SK-N-SH (cell line): ENCODE measurements at regions not wholly inside any gene's neighbourhood (a gene's known extent, or its start where the extent isn't known, plus 50 kb on each side); places are given as distances from the start of the nearest gene placed in this dataset.

Experiments used
- CTCF ChIA-PET: fragments of 300-600, 350-600 bp; formaldehyde crosslinking; extraction: SDS; loops from one replicate; lab custom pipeline; 2021; lab: Yijun Ruan, JAX
- POLR2A ChIA-PET: fragments of 350-600 bp; sonication (Branson Sonifier 250); formaldehyde crosslinking; extraction: SDS; loops from one replicate; lab custom pipeline; 2020; ENCODE audit warnings: antibody characterized with exemption, inconsistent platforms; lab: Yijun Ruan, JAX
- DNase-seq: peaks from one replicate; pipeline ENCODE4 v3.0.0; 2012
- H2AFZ ChIP-seq: fragments of 200-600 bp; sonication (generic); 2 replicates; pipeline ENCODE4 v1.8.1; 2016; ENCODE audit warnings: antibody characterized with exemption, mild to moderate bottlenecking, low read depth
- H3F3A ChIP-seq: fragments of 200-600 bp; sonication (generic); replicated peaks from 2 replicates; pipeline ENCODE3; 2016; ENCODE audit warnings: antibody characterized with exemption, mild to moderate bottlenecking; ENCODE audit not compliant: insufficient read depth
- H3K27ac ChIP-seq, 2 experiments: fragments of 200-500 bp in 1 of 2; fragments of 200-600 bp in 1 of 2; sonication (Bioruptor generic) in 1 of 2; sonication (generic), shearing (Covaris generic) in 1 of 2; 2 replicates each; pipeline versions ENCODE4 v1.5.1 to v1.6.1; 2014 to 2016; ENCODE audit warnings: low read depth in 2 of 2, inconsistent platforms in 1 of 2, low read length in 1 of 2, mild to moderate bottlenecking in 1 of 2, mixed read lengths in 1 of 2
- H3K27me3 ChIP-seq: fragments of 200-600 bp; sonication (generic), shearing (Covaris generic); 2 replicates; pipeline ENCODE4 v1.6.1; 2016; ENCODE audit warnings: mixed run types; ENCODE audit not compliant: insufficient read depth
- H3K36me3 ChIP-seq, 2 experiments: fragments of 200-500 bp in 1 of 2; fragments of 200-600 bp in 1 of 2; sonication (Bioruptor generic) in 1 of 2; sonication (generic) in 1 of 2; replicated peaks in 1 of 2; 2 replicates each; pipeline versions ENCODE3 to v1.5.1; 2014 to 2016; ENCODE audit warnings: low read length in 1 of 2, mild to moderate bottlenecking in 1 of 2; ENCODE audit not compliant: insufficient read depth in 2 of 2, control insufficient read depth in 1 of 2
- H3K4me1 ChIP-seq, 2 experiments: fragments of 200-500 bp in 1 of 2; fragments of 200-600 bp in 1 of 2; sonication (Bioruptor generic) in 1 of 2; sonication (generic), shearing (Covaris generic) in 1 of 2; 2 replicates each; pipeline versions ENCODE4 v1.5.1 to v1.6.1; 2014 to 2016; ENCODE audit warnings: low read depth in 1 of 2, low read length in 1 of 2, mixed run types in 1 of 2; ENCODE audit not compliant: insufficient read depth in 2 of 2, control insufficient read depth in 1 of 2
- H3K4me2 ChIP-seq: fragments of 200-600 bp; sonication (generic), shearing (Covaris generic); 2 replicates; pipeline ENCODE4 v1.6.1; 2017; ENCODE audit warnings: mixed run types
- H3K4me3 ChIP-seq, 2 experiments: fragments of 200-500 bp in 1 of 2; fragments of 200-600 bp in 1 of 2; sonication (Bioruptor generic) in 1 of 2; sonication (generic), shearing (Covaris generic) in 1 of 2; 2 replicates each; pipeline versions ENCODE4 v1.5.1 to v1.8.1; 2014 to 2016; ENCODE audit warnings: low read depth in 2 of 2, inconsistent platforms in 1 of 2, low read length in 1 of 2, mild to moderate bottlenecking in 1 of 2, mixed read lengths in 1 of 2, moderate library complexity in 1 of 2
- H3K79me2 ChIP-seq: fragments of 200-600 bp; sonication (generic); 2 replicates; pipeline ENCODE4 v1.8.1; 2017; ENCODE audit warnings: mild to moderate bottlenecking; ENCODE audit not compliant: insufficient read depth
- H3K9ac ChIP-seq: fragments of 200-600 bp; sonication (generic); 2 replicates; pipeline ENCODE4 v1.6.1; 2017; ENCODE audit warnings: mixed run types
- H3K9me2 ChIP-seq: fragments of 200-600 bp; sonication (generic); 2 replicates; pipeline ENCODE4 v1.6.1; 2017; ENCODE audit warnings: mixed run types
- H3K9me3 ChIP-seq: fragments of 200-600 bp; sonication (generic); 2 replicates; pipeline ENCODE4 v1.6.1; 2017; ENCODE audit warnings: mixed run types, mild to moderate bottlenecking, moderate library complexity
- H4K20me1 ChIP-seq: fragments of 200-600 bp; sonication (generic); 2 replicates; pipeline ENCODE4 v1.6.1; 2017; ENCODE audit warnings: mild to moderate bottlenecking, mixed run types; ENCODE audit not compliant: insufficient read depth
- EZH2phosphoT487 ChIP-seq: fragments of 200-600 bp; sonication (generic); IDR thresholded peaks from 2 replicates; pipeline ENCODE4 v1.6.1; 2017; ENCODE audit warnings: low read depth, mixed run types, mild to moderate bottlenecking, antibody characterized with exemption, moderate library complexity, borderline replicate concordance
- FOSL2 ChIP-seq: IDR thresholded peaks from 2 replicates; pipeline ENCODE4 v1.4.0; 2012; ENCODE audit warnings: low read depth, mild to moderate bottlenecking, moderate library complexity, borderline replicate concordance
- FOXJ3 ChIP-seq: sonication (generic); formaldehyde crosslinking; IDR thresholded peaks from 2 replicates; pipeline ENCODE4 v1.5.1; 2020; ENCODE audit warnings: mild to moderate bottlenecking, missing genetic modification reagents
- GATA2 ChIP-seq: sonication (generic); formaldehyde crosslinking; IDR thresholded peaks from 2 replicates; pipeline ENCODE4 v1.5.0; 2020; ENCODE audit warnings: mild to moderate bottlenecking, missing genetic modification reagents
- IRF3 ChIP-seq: fragments of 150-350 bp; IDR thresholded peaks from 2 replicates; pipeline ENCODE4 v1.6.1; 2016; ENCODE audit warnings: mild to moderate bottlenecking, low read depth, low read length
- MAX ChIP-seq: IDR thresholded peaks from 2 replicates; pipeline ENCODE4 v1.4.0; 2012; ENCODE audit warnings: low read depth
- MEF2A ChIP-seq: IDR thresholded peaks from 2 replicates; pipeline ENCODE4 v1.4.0; 2012; ENCODE audit warnings: low read depth, borderline replicate concordance
- NRF1 ChIP-seq: IDR thresholded peaks from 2 replicates; pipeline ENCODE4 v1.6.1; 2012; ENCODE audit warnings: low read depth, mild to moderate bottlenecking, low read length
- POLR2AphosphoS5 ChIP-seq: IDR thresholded peaks from 2 replicates; pipeline ENCODE4 v1.6.1; 2012; ENCODE audit warnings: low read depth, low read length
- RAD21 ChIP-seq: IDR thresholded peaks from 2 replicates; pipeline ENCODE4 v1.6.1; 2012; ENCODE audit warnings: mild to moderate bottlenecking, low read length
- RCOR1 ChIP-seq: fragments of 150-350 bp; IDR thresholded peaks from 2 replicates; pipeline ENCODE4 v1.6.1; 2017; ENCODE audit warnings: antibody characterized with exemption, low read length
- REST ChIP-seq: IDR thresholded peaks from 2 replicates; pipeline ENCODE4 v1.6.1; 2012; ENCODE audit warnings: mild to moderate bottlenecking, low read depth, low read length, moderate library complexity
- RFX5 ChIP-seq: IDR thresholded peaks from 2 replicates; pipeline ENCODE4 v1.6.1; 2012; ENCODE audit warnings: mild to moderate bottlenecking, improper control_type of control experiment, low read length
- RXRA ChIP-seq: IDR thresholded peaks from 2 replicates; pipeline ENCODE4 v1.4.0; 2012; ENCODE audit warnings: low read depth, mild to moderate bottlenecking, borderline replicate concordance
- USF2 ChIP-seq: fragments of 150-350 bp; IDR thresholded peaks from 2 replicates; pipeline ENCODE4 v1.6.1; 2017; ENCODE audit warnings: antibody characterized with exemption, low read length, low read depth, borderline replicate concordance
- ZBTB33 ChIP-seq: IDR thresholded peaks from 2 replicates; pipeline ENCODE4 v1.4.0; 2012; ENCODE audit warnings: low read depth, borderline replicate concordance
- WGBS: methylation state at CpG from one replicate; pipeline ENCODE4 v1.1.6; 2017; ENCODE audit warnings: low lambda C conversion rate; 5-methylcytosine and 5-hydroxymethylcytosine counted together

- Histone ChIP-seq H3K79me2 (no peaks in the 10 kb centered on the region), H3K36me3 (no peaks in the 10 kb centered on the region), H3K9me3 (no peaks in the 10 kb centered on the region), H3K9me2 (no peaks in the 10 kb centered on the region), H3K4me3 (no peak overlapping the region), H2AFZ (no peak overlapping the region), H4K20me1 (no peaks in the 10 kb centered on the region), H3K27me3 (no peaks in the 10 kb centered on the region), H3K9ac (no peak overlapping the region), H3K4me1 (no peaks in the 10 kb centered on the region), H3K27ac (no peak overlapping the region), H3F3A (no peaks in the 10 kb centered on the region), H3K4me2 (no peak overlapping the region)
- 29% methylated on average over 4 of the region's 4 CpGs for WGBS
- CTCF ChIA-PET: no interaction called here
- no peak for DNase-seq
- POLR2A ChIA-PET: no interaction called here
- TF ChIP-seq NRF1 (no peak), FOXJ3 (CRISPR knock-in tag) (no peak), REST (no peak), MAX (no peak), RFX5 (no peak), GATA2 (no peak), RXRA (no peak), EZH2phosphoT487 (no peak), USF2 (no peak), ZBTB33 (no peak), MEF2A (no peak), RCOR1 (no peak), RAD21 (no peak), POLR2AphosphoS5 (no peak), FOSL2 (no peak), IRF3 (no peak)
Observed at GRCh38 chr11:107251298-107251697, 206.3 kb downstream of the CWF19L2 start.
